Muscle layer of duodenum (tissue), 2 donors: ENCODE measurements at regions not wholly inside any gene's neighbourhood (a gene's known extent, or its start where the extent isn't known, plus 50 kb on each side); places are given as distances from the start of the nearest gene placed in this dataset.

ENCODE experiments used
- H3K27ac ChIP-seq: one replicate; pipeline ENCODE4 v1.7.0; 2013; ENCODE audit warnings: mild to moderate bottlenecking, low read length
- H3K27me3 ChIP-seq: one replicate; pipeline ENCODE4 v1.7.0; 2013; ENCODE audit warnings: low read depth, mild to moderate bottlenecking, control low read depth, low read length
- H3K36me3 ChIP-seq, 2 donors: one replicate each; pipeline ENCODE4 v1.7.0; 2013; ENCODE audit warnings: low read length in 2 of 2, control low read depth in 1 of 2, mild to moderate bottlenecking in 1 of 2; ENCODE audit not compliant: insufficient read depth in 2 of 2, control insufficient read depth in 1 of 2
- H3K4me1 ChIP-seq, 2 donors: one replicate each; pipeline ENCODE4 v1.7.0; 2013; ENCODE audit warnings: low read length in 2 of 2, mild to moderate bottlenecking in 2 of 2, control low read depth in 1 of 2, moderate library complexity in 1 of 2; ENCODE audit not compliant: insufficient read depth in 2 of 2, control insufficient read depth in 1 of 2
- H3K4me3 ChIP-seq, 2 donors: one replicate each; pipeline ENCODE4 v1.7.0; 2013; ENCODE audit warnings: low read length in 2 of 2, low read depth in 1 of 2, mild to moderate bottlenecking in 1 of 2
- H3K9me3 ChIP-seq, 2 donors: one replicate each; pipeline ENCODE4 v1.7.0; 2013; ENCODE audit warnings: low read length in 2 of 2, control low read depth in 1 of 2, mild to moderate bottlenecking in 1 of 2; ENCODE audit not compliant: control insufficient read depth in 1 of 2
- donor health status: healthy.

DNA sequence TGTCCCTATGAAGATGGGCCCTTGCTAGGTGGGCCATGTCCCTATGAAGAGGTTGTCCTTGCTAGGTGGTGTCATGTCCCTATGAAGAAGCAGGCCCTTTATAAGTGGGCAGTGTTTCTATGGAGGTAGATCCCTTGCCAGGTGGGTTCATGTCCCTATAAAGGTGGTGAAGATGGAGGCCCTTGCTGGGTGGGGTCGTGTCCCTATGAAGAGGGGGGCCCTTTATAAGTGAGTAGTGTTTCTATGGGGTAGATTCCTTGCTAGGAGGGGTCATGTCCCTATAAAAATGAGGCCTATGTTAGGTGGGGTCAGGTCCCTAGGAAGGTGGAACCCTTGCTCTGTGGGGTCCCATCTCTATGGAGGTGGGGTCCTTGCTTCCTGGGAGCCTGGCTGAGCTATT lies 283.4 kb upstream of the IRX2 start:
- Histone ChIP-seq H3K27ac (no peak overlapping the region), H3K4me1 (no peaks in the 10 kb centered on the region), H3K9me3 (no peaks in the 10 kb centered on the region), H3K4me3 (no peak overlapping the region), H3K36me3 (no peaks in the 10 kb centered on the region), H3K27me3 (peaks cover 4% of the 10 kb centered on the region)

DNA sequence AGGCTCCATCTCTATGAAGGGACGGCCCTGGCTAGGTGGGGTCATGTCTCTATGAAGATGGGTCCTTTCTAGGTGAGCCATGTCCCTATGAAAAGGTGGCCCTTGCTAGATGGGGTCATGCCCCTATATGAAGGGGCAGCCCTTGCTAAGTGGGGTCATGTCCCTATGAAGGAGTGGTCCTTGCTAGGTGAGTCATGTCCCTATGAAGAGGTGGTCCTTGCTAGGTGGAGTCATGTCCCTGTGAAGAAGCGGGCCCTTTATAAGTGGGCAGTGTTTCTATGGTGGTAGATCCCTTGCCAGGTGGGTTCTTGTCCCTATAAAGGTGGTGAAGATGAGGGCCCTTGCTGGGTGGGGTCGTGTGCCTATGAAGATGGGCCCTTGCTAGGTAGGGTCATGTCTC lies 283.0 kb upstream of the IRX2 start:
- H3K36me3 ChIP-seq, result no peaks in the 10 kb centered on the region
- no peaks in the 10 kb centered on the region for H3K9me3 ChIP-seq
- peaks cover 4% of the 10 kb centered on the region for H3K27me3 ChIP-seq
- H3K4me1 ChIP-seq, result no peaks in the 10 kb centered on the region
- H3K4me3 ChIP-seq, result no peak overlapping the region
- no peak overlapping the region for H3K27ac ChIP-seq

DNA sequence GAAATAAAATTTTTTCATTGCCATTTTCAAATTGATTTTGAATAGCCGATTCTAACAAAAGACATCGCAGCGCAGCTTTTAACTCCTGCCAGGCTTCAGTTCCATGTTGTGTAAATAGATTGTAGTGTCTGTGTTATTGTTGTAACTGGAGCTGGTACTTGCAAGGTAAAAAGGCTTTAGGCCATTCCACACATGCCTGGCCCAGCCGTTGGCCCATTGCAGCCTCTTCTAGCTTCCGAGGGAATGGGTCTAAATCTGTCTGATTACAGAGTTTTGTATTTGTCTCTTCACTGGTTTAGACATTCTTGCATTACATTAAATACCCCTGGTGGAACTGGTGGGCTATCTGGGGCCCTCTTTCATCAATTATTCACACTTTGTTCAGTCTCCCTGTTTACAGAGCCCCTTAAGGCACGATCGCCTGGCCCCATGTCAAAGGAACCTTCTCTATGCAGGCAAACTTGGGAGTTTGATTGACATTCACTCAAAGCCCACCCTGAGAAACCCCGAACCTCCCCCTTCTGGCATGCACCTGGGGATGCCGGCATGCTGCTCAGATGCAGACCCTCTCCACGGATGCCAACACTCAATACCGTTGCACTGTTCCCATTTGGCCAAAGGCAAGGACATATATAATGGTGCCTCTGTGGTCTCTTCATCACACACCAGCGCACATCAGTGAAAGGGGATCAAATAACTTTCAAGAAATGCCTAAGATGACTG lies 281.7 kb upstream of the IRX2 start:
- Histone ChIP-seq H3K9me3 (no peaks in the 10 kb centered on the region), H3K36me3 (no peaks in the 10 kb centered on the region), H3K4me3 (no peak overlapping the region), H3K27ac (no peak overlapping the region), H3K4me1 (no peaks in the 10 kb centered on the region), H3K27me3 (peaks cover 4% of the 10 kb centered on the region)

DNA sequence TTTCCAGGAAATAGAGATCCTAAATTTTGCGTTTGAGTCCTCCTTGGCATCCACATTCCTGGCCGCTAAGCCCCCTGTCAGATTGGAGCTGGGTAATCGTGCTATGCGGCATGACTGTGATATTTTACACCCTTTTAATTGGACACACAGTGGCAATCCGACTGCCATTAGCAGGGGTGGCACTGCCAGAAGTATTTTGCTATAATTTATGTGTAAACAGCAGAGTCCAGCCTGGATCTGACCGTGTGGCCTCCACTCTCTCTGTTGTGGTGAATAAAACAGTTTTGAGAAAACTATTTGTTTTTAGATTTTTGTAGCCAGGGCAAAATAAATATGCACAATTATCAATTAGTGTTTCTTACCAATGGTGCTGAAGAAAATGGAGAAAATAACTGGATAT lies 281.0 kb upstream of the IRX2 start:
- Histone ChIP-seq H3K4me3 (no peak overlapping the region), H3K27ac (no peak overlapping the region), H3K9me3 (peaks cover 0 to 3% of the 10 kb centered on the region in 2 donors), H3K36me3 (no peaks in the 10 kb centered on the region), H3K27me3 (peaks cover 4% of the 10 kb centered on the region), H3K4me1 (no peaks in the 10 kb centered on the region)

DNA sequence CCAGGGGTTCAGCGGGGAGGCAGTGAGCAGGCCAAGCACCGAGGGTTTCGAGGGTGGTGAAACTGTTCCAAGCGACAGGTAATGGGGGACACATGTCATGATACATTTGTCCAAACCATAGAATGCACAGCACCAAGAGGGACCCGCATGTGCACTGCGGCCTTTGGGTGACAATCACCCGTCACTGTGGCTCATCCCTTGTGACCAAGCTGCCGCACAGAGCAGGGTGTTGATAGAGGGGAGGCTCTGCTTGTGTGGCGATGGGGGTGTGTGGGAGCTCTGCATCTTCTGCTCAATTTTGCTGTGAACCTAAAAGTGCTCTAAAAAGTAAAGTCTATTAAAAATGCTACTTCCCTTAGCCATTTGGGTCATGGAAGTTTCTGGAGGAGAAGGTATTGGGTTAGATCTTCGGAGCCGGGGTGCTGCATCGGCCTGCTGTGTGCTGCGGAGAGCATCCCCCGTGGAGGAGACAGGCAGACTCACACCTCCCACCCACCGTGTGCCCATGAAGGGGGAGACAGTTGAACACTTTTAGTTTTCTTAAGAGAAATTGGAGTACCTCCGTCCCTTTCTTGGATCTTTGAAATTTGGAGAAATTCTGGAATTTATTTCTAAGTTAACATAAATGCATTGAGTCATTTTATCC lies 280.4 kb upstream of the IRX2 start:
- Histone ChIP-seq H3K36me3 (no peaks in the 10 kb centered on the region), H3K4me3 (no peak overlapping the region), H3K9me3 (peaks cover 0 to 3% of the 10 kb centered on the region in 2 donors), H3K27me3 (peaks cover 4% of the 10 kb centered on the region), H3K4me1 (no peaks in the 10 kb centered on the region), H3K27ac (no peak overlapping the region)

DNA sequence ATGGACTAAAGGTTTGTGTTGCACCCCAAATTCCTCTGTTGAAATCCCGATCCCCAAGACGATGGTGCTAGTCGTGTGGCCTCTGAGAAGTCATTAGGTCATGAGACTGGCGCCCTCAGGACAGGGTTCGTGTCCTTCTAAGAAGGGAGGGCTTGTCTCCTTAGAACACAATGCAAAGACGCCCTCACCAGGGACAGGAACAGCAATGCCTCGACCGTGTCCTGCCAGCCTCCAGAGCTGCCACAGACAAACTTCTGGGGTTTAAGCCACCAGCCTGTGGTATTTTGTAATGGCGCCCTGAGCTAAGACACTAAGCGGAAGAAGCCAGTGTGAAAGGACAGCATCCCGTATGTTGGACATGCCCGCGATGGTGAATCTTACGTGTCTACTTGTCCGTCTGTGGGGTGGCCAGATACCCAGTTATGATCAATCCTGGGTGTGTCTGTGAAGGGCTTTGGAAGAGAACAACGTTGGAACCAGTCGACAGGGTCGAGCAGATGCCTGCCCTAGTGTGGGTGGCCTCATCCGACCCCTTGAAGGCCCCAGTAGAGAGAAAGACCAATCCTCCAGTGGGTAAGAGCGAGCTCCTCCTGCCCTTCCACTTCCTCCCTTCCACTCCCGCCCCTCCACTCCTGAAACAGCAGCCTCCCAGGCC lies 279.2 kb upstream of the IRX2 start:
- Histone ChIP-seq H3K4me1 (no peaks in the 10 kb centered on the region), H3K9me3 (peaks cover 0 to 3% of the 10 kb centered on the region in 2 donors), H3K36me3 (no peaks in the 10 kb centered on the region), H3K4me3 (no peak overlapping the region), H3K27ac (no peak overlapping the region), H3K27me3 (peaks cover 4% of the 10 kb centered on the region)

DNA sequence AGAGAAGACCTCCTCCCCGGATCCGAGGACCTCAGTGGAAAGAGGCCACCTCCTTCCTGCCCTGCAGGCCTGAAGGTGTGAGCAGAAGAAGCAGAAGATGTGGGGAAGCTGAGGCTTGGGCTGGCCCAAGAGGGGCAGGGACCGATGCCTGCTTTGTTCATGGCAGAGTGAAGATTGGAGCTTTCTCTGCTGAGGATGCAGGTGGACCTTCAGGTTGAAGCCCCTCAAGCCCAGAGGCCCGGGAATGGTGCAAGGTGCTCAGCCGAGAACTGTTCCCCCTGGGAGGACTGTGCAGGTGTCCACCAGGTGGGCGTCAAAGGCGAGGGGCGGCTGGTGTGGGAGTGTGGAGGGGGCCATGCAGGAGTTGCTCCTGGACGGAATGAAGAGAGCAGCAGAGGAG lies 277.9 kb upstream of the IRX2 start:
- Histone ChIP-seq H3K27ac (no peak overlapping the region), H3K9me3 (peaks cover 0 to 3% of the 10 kb centered on the region in 2 donors), H3K36me3 (no peaks in the 10 kb centered on the region), H3K27me3 (peaks cover 4% of the 10 kb centered on the region), H3K4me1 (no peaks in the 10 kb centered on the region), H3K4me3 (no peak overlapping the region)

DNA sequence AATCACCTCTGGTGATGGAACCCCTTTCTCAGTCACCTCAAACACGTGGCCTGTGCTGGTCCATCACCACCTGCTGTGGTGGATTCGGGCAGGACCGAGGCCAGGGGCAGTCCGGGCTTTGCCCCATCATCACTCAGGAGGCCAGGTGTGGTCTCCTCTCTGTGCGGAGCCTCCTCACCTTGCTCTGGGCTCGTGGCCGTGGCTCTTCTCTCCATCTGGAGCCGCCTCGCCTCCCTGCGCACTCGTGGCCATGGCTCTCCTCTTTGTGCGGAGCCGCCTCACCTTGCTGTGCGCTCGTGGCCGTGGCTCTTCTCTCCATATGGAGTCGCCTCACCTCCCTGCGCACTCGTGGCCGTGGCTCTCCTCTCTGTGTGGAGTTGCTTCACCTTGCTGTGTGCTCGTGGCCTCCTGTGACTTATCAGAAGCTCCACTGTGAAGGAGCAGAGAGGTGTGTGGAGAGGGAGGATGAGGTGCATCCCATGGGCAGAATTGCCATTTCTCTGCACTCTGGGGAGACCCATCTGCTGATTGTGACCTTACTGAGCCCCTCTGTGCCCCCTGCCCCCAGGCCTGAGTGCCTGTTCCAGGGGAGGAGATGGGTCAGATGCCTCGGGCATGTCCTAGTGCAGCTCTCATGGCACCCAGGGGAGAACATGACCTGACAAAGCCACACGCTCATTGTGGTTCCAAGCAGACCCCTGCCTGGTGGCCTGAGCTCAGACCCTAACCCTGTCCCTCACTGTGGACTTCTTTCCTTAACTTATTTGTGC lies 276.6 kb upstream of the IRX2 start:
- no peaks in the 10 kb centered on the region for H3K27me3 ChIP-seq
- H3K4me1 ChIP-seq, result no peaks in the 10 kb centered on the region
- H3K27ac ChIP-seq, result no peak overlapping the region
- no peaks in the 10 kb centered on the region for H3K36me3 ChIP-seq
- H3K4me3 ChIP-seq, result no peak overlapping the region
- H3K9me3 ChIP-seq, result peaks cover 0 to 3% of the 10 kb centered on the region in 2 donors

DNA sequence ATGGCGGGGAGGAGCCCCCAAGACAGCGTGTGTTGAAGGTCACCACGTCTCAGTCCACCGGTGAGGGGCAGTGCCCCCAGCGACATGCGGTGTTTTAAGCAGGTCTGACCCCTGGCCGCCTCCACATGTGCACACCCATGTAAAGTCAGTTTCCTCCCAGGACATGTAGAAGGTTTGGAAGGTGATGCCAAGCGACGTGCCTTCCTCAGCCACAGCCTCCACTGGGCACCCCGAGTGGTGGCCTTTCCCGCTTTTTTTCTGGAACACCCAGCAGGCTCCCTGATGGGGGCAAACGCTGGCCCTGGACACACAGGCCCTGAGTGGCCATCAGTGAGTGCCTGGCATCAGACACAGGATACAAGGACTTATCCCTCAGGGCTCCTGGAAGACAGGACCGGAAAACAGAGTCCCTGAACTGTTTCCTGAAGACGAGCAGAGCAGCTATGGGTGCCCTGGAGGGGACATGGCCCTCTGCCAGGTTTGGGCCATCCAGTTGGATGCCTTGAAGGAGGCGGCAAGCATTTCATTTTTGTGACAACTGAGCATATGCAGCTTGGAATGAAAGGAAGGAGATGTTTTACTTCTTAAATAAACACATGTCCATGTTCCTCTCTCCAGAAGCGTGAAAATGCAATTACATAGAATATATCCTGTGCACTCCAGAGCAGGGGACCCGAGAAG lies 275.8 kb upstream of the IRX2 start:
- Histone ChIP-seq H3K36me3 (no peaks in the 10 kb centered on the region), H3K27ac (no peak overlapping the region), H3K4me1 (no peaks in the 10 kb centered on the region), H3K27me3 (no peaks in the 10 kb centered on the region), H3K4me3 (no peak overlapping the region), H3K9me3 (peaks cover 0 to 3% of the 10 kb centered on the region in 2 donors)

DNA sequence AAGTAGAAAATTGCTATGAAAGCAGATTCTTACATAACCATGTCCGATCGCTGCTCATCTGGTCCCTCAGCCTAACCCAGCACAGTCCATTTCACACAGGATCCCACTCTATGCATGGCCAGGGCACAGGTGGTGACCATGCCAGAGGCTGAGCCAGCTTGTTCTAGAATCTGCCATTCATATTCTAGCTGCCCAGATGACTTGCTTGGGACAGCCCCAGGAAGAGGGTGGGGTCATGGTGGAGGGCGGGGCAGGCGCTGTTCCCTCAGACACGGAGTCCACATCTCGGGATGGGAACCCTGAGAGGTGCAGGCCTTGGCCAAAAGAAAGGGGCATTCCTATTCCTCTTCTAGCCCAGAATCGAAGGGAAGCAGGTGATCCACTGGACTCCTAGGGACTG lies 275.2 kb upstream of the IRX2 start:
- Histone ChIP-seq H3K36me3 (no peaks in the 10 kb centered on the region), H3K27me3 (no peaks in the 10 kb centered on the region), H3K4me1 (no peaks in the 10 kb centered on the region), H3K27ac (no peak overlapping the region), H3K4me3 (no peak overlapping the region), H3K9me3 (peaks cover 0 to 3% of the 10 kb centered on the region in 2 donors)

DNA sequence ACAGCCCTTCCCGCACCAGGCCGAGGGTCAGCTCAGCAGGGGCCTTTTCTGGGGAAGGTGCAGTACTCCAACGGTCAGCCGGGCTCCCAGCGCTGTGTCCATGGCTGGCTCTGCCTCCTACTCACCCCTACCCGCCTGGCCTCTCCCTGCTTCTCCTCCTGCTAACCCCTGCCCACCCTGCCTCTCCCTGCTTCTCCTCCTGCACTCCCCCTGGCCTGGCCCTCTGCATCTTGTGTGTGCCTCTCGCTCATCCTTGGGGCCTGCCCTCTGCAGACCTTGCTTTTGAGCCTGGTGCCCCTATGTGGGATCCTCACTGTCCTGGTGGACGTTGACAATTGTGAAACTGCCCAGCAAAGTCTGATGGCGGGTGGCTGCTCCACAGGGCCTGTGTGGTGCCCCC lies 274.6 kb upstream of the IRX2 start:
- Histone ChIP-seq H3K27me3 (no peaks in the 10 kb centered on the region), H3K4me3 (no peak overlapping the region), H3K27ac (no peak overlapping the region), H3K4me1 (no peaks in the 10 kb centered on the region), H3K36me3 (no peaks in the 10 kb centered on the region), H3K9me3 (peaks cover 0 to 3% of the 10 kb centered on the region in 2 donors)
